IgD-negative memory B cell (primary cell): ENCODE measurements at regions not wholly inside any gene's neighbourhood (a gene's known extent, or its start where the extent isn't known, plus 50 kb on each side); places are given as distances from the start of the nearest gene placed in this dataset.
A peak's percentile ranks its signal among the peaks of the same experiment; 100 is the strongest.

Experiments used
- H3K27ac Mint-ChIP-seq, 3 donors: one replicate each; pipeline ENCODE4 v1.8.0; 2020 to 2022; ENCODE audit warnings: mild to moderate bottlenecking in 3 of 3, mixed read lengths in 3 of 3, moderate library complexity in 1 of 3
- H3K27me3 Mint-ChIP-seq: one replicate; pipeline ENCODE4 v1.8.0; 2021; ENCODE audit warnings: mixed read lengths
- H3K36me3 Mint-ChIP-seq: one replicate; pipeline ENCODE4 v1.8.0; 2020; ENCODE audit warnings: mild to moderate bottlenecking, mixed read lengths
- H3K4me1 Mint-ChIP-seq, 3 donors: one replicate each; pipeline ENCODE4 v1.8.0; 2020 to 2022; ENCODE audit warnings: mixed read lengths in 3 of 3, mild to moderate bottlenecking in 1 of 3
- H3K4me3 Mint-ChIP-seq, 4 donors: one replicate each; pipeline ENCODE4 v1.8.0; 2020 to 2022; ENCODE audit warnings: mild to moderate bottlenecking in 4 of 4, mixed read lengths in 4 of 4, moderate library complexity in 3 of 4
- H3K9me3 Mint-ChIP-seq, 3 donors: one replicate each; pipeline ENCODE4 v1.8.0; 2020 to 2021; ENCODE audit warnings: mixed read lengths in 3 of 3, mild to moderate bottlenecking in 1 of 3

GRCh38 chr11:130771708-130772107 lies 144.6 kb downstream of the SNX19 start:
- H3K4me3 Mint-ChIP-seq = no peak overlapping the region
- no peaks in the 10 kb centered on the region for H3K36me3 Mint-ChIP-seq
- no peaks in the 10 kb centered on the region for H3K4me1 Mint-ChIP-seq
- H3K27me3 Mint-ChIP-seq = peaks cover 5% of the 10 kb centered on the region
- H3K27ac Mint-ChIP-seq = no peak overlapping the region
- no peaks in the 10 kb centered on the region for H3K9me3 Mint-ChIP-seq

- Mint-ChIP-seq H3K9me3 (no peaks in the 10 kb centered on the region), H3K27ac (no peak overlapping the region)
Observed at GRCh38 chr11:130772266-130773227, 143.7 kb downstream of the SNX19 start.

DNA sequence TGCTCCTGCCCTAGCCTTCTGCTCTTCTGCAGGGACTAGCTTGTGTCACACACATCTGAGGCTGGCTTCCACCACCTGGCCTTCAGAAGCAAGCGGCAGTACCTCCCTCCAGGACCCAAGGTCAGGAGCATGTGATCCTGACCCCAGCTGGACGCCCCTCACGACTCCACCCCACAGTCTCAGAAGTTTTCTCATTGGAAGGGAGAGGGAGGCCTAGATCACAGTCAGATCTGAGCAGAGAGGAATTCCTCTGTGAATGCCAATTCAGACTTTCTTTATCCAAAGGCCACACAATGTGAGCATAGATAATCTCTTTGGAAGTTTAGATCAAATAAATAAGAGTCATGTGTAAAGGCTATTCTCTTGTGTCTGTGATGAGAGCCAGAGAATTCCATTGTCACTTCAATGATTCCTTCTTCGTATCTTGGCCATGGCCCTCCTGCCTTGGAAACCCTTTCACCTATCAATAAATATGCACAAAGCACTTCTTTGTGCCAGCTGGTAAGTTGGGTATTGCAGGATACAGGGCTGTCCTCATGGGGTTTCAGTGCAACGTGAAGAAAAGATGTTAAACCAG lies 142.9 kb downstream of the SNX19 start:
- no peaks in the 10 kb centered on the region for H3K4me1 Mint-ChIP-seq
- no peaks in the 10 kb centered on the region for H3K36me3 Mint-ChIP-seq
- H3K4me3 Mint-ChIP-seq = no peak overlapping the region
- peaks cover 5% of the 10 kb centered on the region for H3K27me3 Mint-ChIP-seq
- H3K27ac Mint-ChIP-seq = no peak overlapping the region
- H3K9me3 Mint-ChIP-seq = peaks cover 0 to 2% (median 0%) of the 10 kb centered on the region in 3 donors

More at GRCh38 chr11:130772266-130773227, 143.7 kb downstream of the SNX19 start:
- H3K36me3 Mint-ChIP-seq = no peaks in the 10 kb centered on the region
- peaks cover 5% of the 10 kb centered on the region for H3K27me3 Mint-ChIP-seq
- no peaks in the 10 kb centered on the region for H3K4me1 Mint-ChIP-seq
- peak overlapping the region in 1 of 4 donors; percentile 0 for H3K4me3 Mint-ChIP-seq

GRCh38 chr11:130774703-130775102 lies 141.6 kb downstream of the SNX19 start:
- Mint-ChIP-seq H3K27me3 (peaks cover 5% of the 10 kb centered on the region), H3K4me1 (no peaks in the 10 kb centered on the region), H3K9me3 (peaks cover 0 to 2% (median 0%) of the 10 kb centered on the region in 3 donors), H3K27ac (no peak overlapping the region), H3K4me3 (no peak overlapping the region), H3K36me3 (no peaks in the 10 kb centered on the region)

DNA sequence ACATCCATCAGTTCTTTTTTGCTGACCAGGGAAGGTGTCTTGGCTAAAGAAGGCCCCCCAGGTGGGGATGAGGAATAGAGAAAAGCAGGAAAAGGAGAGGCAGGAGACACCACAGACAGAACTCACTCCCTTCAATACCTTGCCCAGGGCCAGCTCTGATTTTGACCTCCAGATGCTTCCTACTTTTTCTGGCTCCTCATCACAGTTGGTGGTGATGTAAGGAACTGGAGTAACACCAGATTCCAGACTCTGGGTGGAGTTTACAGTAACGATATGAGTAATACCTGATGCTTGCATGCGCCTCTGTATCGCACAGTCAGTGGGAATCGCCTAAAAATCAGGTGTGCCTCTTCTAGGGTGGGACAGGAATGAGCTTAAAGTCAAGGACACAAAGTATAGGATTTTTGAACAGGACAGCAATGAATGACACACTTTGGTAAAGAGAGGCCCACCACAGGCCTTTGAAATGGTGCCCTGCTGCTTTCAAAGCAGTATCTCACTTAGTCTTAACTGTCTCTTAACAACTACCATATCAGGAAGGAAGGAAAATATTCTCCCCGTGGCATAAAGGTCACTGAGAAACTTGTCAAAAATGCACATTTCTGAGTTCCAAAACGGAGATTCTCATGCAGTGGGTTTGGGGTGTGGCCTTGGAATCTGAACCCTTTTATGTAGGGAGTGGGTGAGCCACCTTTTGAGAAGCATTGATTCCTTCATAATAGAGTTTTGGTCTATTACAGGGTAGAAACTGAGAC lies 140.8 kb downstream of the SNX19 start:
- Mint-ChIP-seq H3K4me3 (no peak overlapping the region), H3K27me3 (peaks cover 5% of the 10 kb centered on the region), H3K27ac (no peak overlapping the region), H3K4me1 (no peaks in the 10 kb centered on the region), H3K9me3 (peaks cover 0 to 2% (median 0%) of the 10 kb centered on the region in 3 donors), H3K36me3 (no peaks in the 10 kb centered on the region)

DNA sequence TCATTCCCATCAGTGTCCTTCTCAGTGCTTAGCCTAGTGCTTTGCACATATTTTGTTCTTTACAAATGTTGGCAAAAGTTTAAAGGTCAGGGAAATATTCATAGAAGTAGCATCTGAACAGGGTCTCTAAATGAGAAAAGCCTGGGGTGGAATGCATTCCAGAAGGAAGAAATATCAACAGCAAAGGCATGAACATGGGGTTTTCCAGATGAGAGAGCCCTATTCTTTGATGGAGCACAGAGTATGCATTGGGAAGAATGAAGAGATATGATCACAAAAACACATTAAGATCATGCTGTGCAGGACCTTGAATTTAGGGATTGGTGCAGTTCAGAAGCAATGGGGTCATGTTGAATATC lies 140.2 kb downstream of the SNX19 start:
- H3K9me3 Mint-ChIP-seq = peaks cover 0 to 2% (median 0%) of the 10 kb centered on the region in 3 donors
- H3K27me3 Mint-ChIP-seq = peaks cover 5% of the 10 kb centered on the region
- H3K36me3 Mint-ChIP-seq = no peaks in the 10 kb centered on the region
- no peaks in the 10 kb centered on the region for H3K4me1 Mint-ChIP-seq
- H3K4me3 Mint-ChIP-seq = no peak overlapping the region
- H3K27ac Mint-ChIP-seq = no peak overlapping the region

DNA sequence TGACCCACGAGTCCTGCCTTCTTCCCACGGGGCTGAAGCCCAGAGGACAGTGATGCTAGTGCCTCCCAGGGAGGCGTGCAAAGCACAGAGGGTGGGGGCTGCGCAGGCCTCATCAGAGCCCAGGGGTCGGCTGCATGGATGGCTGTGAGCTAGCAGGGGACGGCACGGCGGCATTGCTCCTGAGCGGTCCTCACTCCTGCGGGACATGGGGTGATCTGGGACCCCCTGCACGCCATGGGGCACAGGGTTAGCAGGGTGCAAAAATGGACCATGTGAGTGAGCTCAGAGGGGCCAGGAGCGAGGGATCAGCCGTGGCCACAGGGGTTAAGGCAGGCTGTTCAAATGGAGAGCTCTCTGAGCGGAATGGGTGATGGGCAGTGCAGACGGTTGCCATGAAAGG lies 138.3 kb downstream of the SNX19 start:
- no peaks in the 10 kb centered on the region for H3K4me1 Mint-ChIP-seq
- H3K4me3 Mint-ChIP-seq = no peak overlapping the region
- H3K27me3 Mint-ChIP-seq = peaks cover 3% of the 10 kb centered on the region
- H3K36me3 Mint-ChIP-seq = no peaks in the 10 kb centered on the region
- peaks cover 0 to 2% (median 0%) of the 10 kb centered on the region in 3 donors for H3K9me3 Mint-ChIP-seq
- H3K27ac Mint-ChIP-seq = no peak overlapping the region

GRCh38 chr11:130778705-130779104 lies 137.6 kb downstream of the SNX19 start:
- H3K36me3 Mint-ChIP-seq = no peaks in the 10 kb centered on the region
- peaks cover 0 to 2% (median 0%) of the 10 kb centered on the region in 3 donors for H3K9me3 Mint-ChIP-seq
- H3K4me1 Mint-ChIP-seq = no peaks in the 10 kb centered on the region
- no peak overlapping the region for H3K27ac Mint-ChIP-seq
- no peak overlapping the region for H3K4me3 Mint-ChIP-seq
- no peaks in the 10 kb centered on the region for H3K27me3 Mint-ChIP-seq

GRCh38 chr11:130779267-130779666 lies 137.0 kb downstream of the SNX19 start:
- no peaks in the 10 kb centered on the region for H3K36me3 Mint-ChIP-seq
- H3K9me3 Mint-ChIP-seq = peaks cover 0 to 2% (median 0%) of the 10 kb centered on the region in 3 donors
- H3K4me3 Mint-ChIP-seq = no peak overlapping the region
- no peaks in the 10 kb centered on the region for H3K4me1 Mint-ChIP-seq
- H3K27me3 Mint-ChIP-seq = no peaks in the 10 kb centered on the region
- H3K27ac Mint-ChIP-seq = no peak overlapping the region

- Mint-ChIP-seq H3K4me3 (no peak overlapping the region), H3K27me3 (no peaks in the 10 kb centered on the region), H3K4me1 (no peaks in the 10 kb centered on the region), H3K27ac (no peak overlapping the region), H3K9me3 (peaks cover 0 to 2% (median 0%) of the 10 kb centered on the region in 3 donors), H3K36me3 (no peaks in the 10 kb centered on the region)
Observed at GRCh38 chr11:130779943-130780342, 136.3 kb downstream of the SNX19 start.

GRCh38 chr11:130780437-130780836 lies 135.8 kb downstream of the SNX19 start:
- no peak overlapping the region for H3K4me3 Mint-ChIP-seq
- H3K27ac Mint-ChIP-seq = no peak overlapping the region
- peaks cover 0 to 2% (median 0%) of the 10 kb centered on the region in 3 donors for H3K9me3 Mint-ChIP-seq
- no peaks in the 10 kb centered on the region for H3K36me3 Mint-ChIP-seq
- no peaks in the 10 kb centered on the region for H3K27me3 Mint-ChIP-seq
- H3K4me1 Mint-ChIP-seq = no peaks in the 10 kb centered on the region

- Mint-ChIP-seq H3K4me3 (no peak overlapping the region), H3K9me3 (peaks cover 0 to 2% (median 0%) of the 10 kb centered on the region in 3 donors), H3K4me1 (no peaks in the 10 kb centered on the region), H3K27me3 (peaks cover 3% of the 10 kb centered on the region), H3K36me3 (no peaks in the 10 kb centered on the region), H3K27ac (no peak overlapping the region)
Observed at GRCh38 chr11:130781931-130782330, 134.3 kb downstream of the SNX19 start.

- Mint-ChIP-seq H3K4me1 (no peaks in the 10 kb centered on the region), H3K27me3 (peaks cover 6% of the 10 kb centered on the region), H3K9me3 (peaks cover 0 to 2% (median 0%) of the 10 kb centered on the region in 3 donors), H3K4me3 (peak overlapping the region in 1 of 4 donors; percentile 18), H3K27ac (no peak overlapping the region), H3K36me3 (no peaks in the 10 kb centered on the region)
Observed at GRCh38 chr11:130782361-130783222, 133.7 kb downstream of the SNX19 start.

DNA sequence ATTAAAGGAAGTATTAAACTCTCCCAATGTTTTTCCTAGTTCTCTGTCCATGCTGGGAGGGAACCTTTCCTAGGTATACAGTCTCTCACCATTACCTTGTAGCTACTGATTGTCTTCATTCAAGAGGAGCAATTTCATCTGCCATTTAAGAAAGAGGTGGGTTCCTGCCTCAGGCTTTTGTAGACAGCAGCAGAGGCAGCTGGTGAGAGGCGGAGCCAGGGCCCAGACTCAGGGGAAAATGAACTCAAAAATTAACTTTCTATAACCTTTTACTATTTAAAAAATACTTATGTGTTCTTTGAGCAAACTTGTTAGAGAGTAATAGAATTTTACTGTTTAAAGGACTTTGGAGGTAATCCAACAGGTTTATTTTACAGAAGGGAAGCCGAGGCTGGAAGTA lies 133.0 kb downstream of the SNX19 start:
- Mint-ChIP-seq H3K4me1 (no peaks in the 10 kb centered on the region), H3K27ac (no peak overlapping the region), H3K27me3 (peaks cover 6% of the 10 kb centered on the region), H3K36me3 (no peaks in the 10 kb centered on the region), H3K4me3 (no peak overlapping the region), H3K9me3 (peaks cover 0 to 2% (median 0%) of the 10 kb centered on the region in 3 donors)
